HEK293 (cell line): ENCODE measurements at regions not wholly inside any gene's neighbourhood (a gene's known extent, or its start where the extent isn't known, plus 50 kb on each side); places are given as distances from the start of the nearest gene placed in this dataset.

Source experiments
- CTCF ChIA-PET: fragments of 350-600 bp; formaldehyde crosslinking; extraction: SDS; loops from one replicate; lab custom pipeline; 2021; ENCODE audit warnings: antibody characterized with exemption; lab: Yijun Ruan, JAX
- POLR2A ChIA-PET: fragments of 300-600 bp; formaldehyde crosslinking; extraction: SDS; loops from one replicate; lab custom pipeline; 2020; ENCODE audit warnings: antibody characterized with exemption, inconsistent platforms; lab: Yijun Ruan, JAX
- H3K27ac ChIP-seq: fragments of 200-500 bp; sonication (Bioruptor generic); 2 replicates; pipeline ENCODE4 v1.5.1; 2014; ENCODE audit warnings: low read depth, low read length, control low read depth, inconsistent platforms; ENCODE audit errors: extremely low read depth
- H3K36me3 ChIP-seq, 2 experiments: fragments of 200-500 bp in 1 of 2; sonication (Bioruptor generic) in 1 of 2; 1 replicate in 1 of 2; 2 replicates in 1 of 2; pipeline ENCODE4 v1.5.1; 2014 to 2017; ENCODE audit warnings: inconsistent platforms in 2 of 2, low read length in 2 of 2; ENCODE audit not compliant: control insufficient read depth in 2 of 2, insufficient read depth in 1 of 2
- H3K4me1 ChIP-seq: fragments of 200-500 bp; sonication (Bioruptor generic); 2 replicates; pipeline ENCODE4 v1.5.1; 2014; ENCODE audit warnings: mild to moderate bottlenecking, low read length, inconsistent platforms; ENCODE audit not compliant: control insufficient read depth, insufficient read depth
- H3K4me3 ChIP-seq: 2 replicates; pipeline ENCODE4 v1.5.1; 2011; ENCODE audit warnings: low read depth, mild to moderate bottlenecking, control low read depth, low read length, moderate library complexity
- H3K9me3 ChIP-seq: fragments of 200-500 bp; sonication (Bioruptor generic); 2 replicates; pipeline ENCODE4 v1.5.1; 2014; ENCODE audit warnings: low read depth, low read length, inconsistent platforms; ENCODE audit not compliant: control insufficient read depth, insufficient read depth
- AEBP2 ChIP-seq: fragments of 450-650 bp; formaldehyde crosslinking; IDR thresholded peaks from 2 replicates; pipeline ENCODE4 v1.5.1; 2016; ENCODE audit warnings: missing biosample characterization, missing genetic modification characterization, borderline replicate concordance
- ATF2 ChIP-seq: fragments of 450-650 bp; formaldehyde crosslinking; IDR thresholded peaks from 2 replicates; pipeline ENCODE4 v1.5.1; 2016; ENCODE audit warnings: missing biosample characterization, missing genetic modification characterization, low read depth
- BCL11B ChIP-seq: fragments of 450-650 bp; formaldehyde crosslinking; IDR thresholded peaks from 2 replicates; pipeline ENCODE4 v1.5.1; 2016; ENCODE audit warnings: low read depth, missing biosample characterization, missing genetic modification characterization
- GLIS1 ChIP-seq: fragments of 450-650 bp; formaldehyde crosslinking; IDR thresholded peaks from 2 replicates; pipeline ENCODE4 v1.5.1; 2016; ENCODE audit warnings: missing biosample characterization, missing genetic modification characterization
- OVOL3 ChIP-seq: fragments of 450-650 bp; formaldehyde crosslinking; IDR thresholded peaks from 2 replicates; pipeline ENCODE4 v1.5.1; 2016; ENCODE audit warnings: missing biosample characterization, missing genetic modification characterization
- SP3 ChIP-seq: fragments of 450-650 bp; formaldehyde crosslinking; IDR thresholded peaks from 2 replicates; pipeline ENCODE4 v1.5.1; 2016; ENCODE audit warnings: missing biosample characterization, missing genetic modification characterization
- ZBTB1 ChIP-seq: fragments of 450-650 bp; formaldehyde crosslinking; IDR thresholded peaks from 2 replicates; pipeline ENCODE4 v1.5.1; 2016; ENCODE audit warnings: missing biosample characterization, missing genetic modification characterization
- ZBTB48 ChIP-seq: fragments of 450-650 bp; formaldehyde crosslinking; IDR thresholded peaks from 2 replicates; pipeline ENCODE4 v1.5.1; 2016; ENCODE audit warnings: missing biosample characterization, missing genetic modification characterization
- ZFP69B ChIP-seq: fragments of 450-650 bp; formaldehyde crosslinking; IDR thresholded peaks from 2 replicates; pipeline ENCODE4 v1.5.1; 2016; ENCODE audit warnings: missing biosample characterization, missing genetic modification characterization
- ZNF132 ChIP-seq: fragments of 450-650 bp; formaldehyde crosslinking; IDR thresholded peaks from 2 replicates; pipeline ENCODE4 v1.5.1; 2017; ENCODE audit warnings: missing biosample characterization, missing genetic modification characterization, borderline replicate concordance
- ZNF157 ChIP-seq: fragments of 450-650 bp; formaldehyde crosslinking; IDR thresholded peaks from 2 replicates; pipeline ENCODE4 v1.5.1; 2016; ENCODE audit warnings: missing biosample characterization, missing genetic modification characterization
- ZNF16 ChIP-seq: fragments of 450-650 bp; formaldehyde crosslinking; IDR thresholded peaks from 2 replicates; pipeline ENCODE4 v1.5.1; 2016; ENCODE audit warnings: low read depth, missing biosample characterization, missing genetic modification characterization
- ZNF394 ChIP-seq: fragments of 450-650 bp; formaldehyde crosslinking; IDR thresholded peaks from 2 replicates; pipeline ENCODE4 v1.5.1; 2016; ENCODE audit warnings: missing biosample characterization, missing genetic modification characterization, mild to moderate bottlenecking, moderate library complexity, borderline replicate concordance
- ZNF514 ChIP-seq: fragments of 450-650 bp; formaldehyde crosslinking; IDR thresholded peaks from 2 replicates; pipeline ENCODE4 v1.5.1; 2016; ENCODE audit warnings: missing biosample characterization, missing genetic modification characterization
- ZNF549 ChIP-seq: fragments of 450-650 bp; IDR thresholded peaks from 2 replicates; pipeline ENCODE4 v1.5.1; 2018; ENCODE audit warnings: missing biosample characterization, missing genetic modification characterization, mild to moderate bottlenecking, inconsistent platforms, moderate library complexity
- ZNF561 ChIP-seq: fragments of 450-650 bp; IDR thresholded peaks from 2 replicates; pipeline ENCODE4 v1.5.1; 2018; ENCODE audit warnings: missing biosample characterization, missing genetic modification characterization, borderline replicate concordance
- ZNF610 ChIP-seq: fragments of 450-650 bp; formaldehyde crosslinking; IDR thresholded peaks from 2 replicates; pipeline ENCODE4 v1.5.1; 2016; ENCODE audit warnings: missing biosample characterization, missing genetic modification characterization, borderline replicate concordance
- ZNF660 ChIP-seq: fragments of 450-650 bp; IDR thresholded peaks from 2 replicates; pipeline ENCODE4 v1.5.1; 2018; ENCODE audit warnings: missing biosample characterization, mild to moderate bottlenecking, missing genetic modification characterization
- ZNF692 ChIP-seq: fragments of 450-650 bp; formaldehyde crosslinking; IDR thresholded peaks from 2 replicates; pipeline ENCODE4 v1.5.1; 2016; ENCODE audit warnings: missing biosample characterization, missing genetic modification characterization
- ZNF707 ChIP-seq: fragments of 450-650 bp; formaldehyde crosslinking; IDR thresholded peaks from 2 replicates; pipeline ENCODE4 v1.5.1; 2016; ENCODE audit warnings: missing biosample characterization, missing genetic modification characterization
- ZNF830 ChIP-seq: fragments of 450-650 bp; IDR thresholded peaks from 2 replicates; pipeline ENCODE4 v1.5.0; 2018; ENCODE audit warnings: missing biosample characterization, missing genetic modification characterization, low read depth, mild to moderate bottlenecking, moderate library complexity
- TF ChIP-seq, protein P1 (sequence below): fragments of 450-650 bp; formaldehyde crosslinking; IDR thresholded peaks from 2 replicates; pipeline ENCODE4 v1.5.1; 2016; ENCODE audit warnings: missing biosample characterization, missing genetic modification characterization
- TF ChIP-seq, protein P2 (sequence below): fragments of 450-650 bp; formaldehyde crosslinking; IDR thresholded peaks from 2 replicates; pipeline ENCODE4 v1.5.1; 2016; ENCODE audit warnings: missing biosample characterization, missing genetic modification characterization

GRCh38 chr12:91608542-91608941 lies 425.9 kb upstream of the DCN start:
- TF ChIP-seq ZNF561 (tag by site-specific recombination) (no peak), ZNF692 (tag by site-specific recombination) (no peak), ZNF660 (no peak), ZNF830 (no peak), SP3 (tag by site-specific recombination) (no peak), ATF2 (tag by site-specific recombination) (no peak), ZNF514 (tag by site-specific recombination) (no peak), GLIS1 (tag by site-specific recombination) (no peak), ZNF157 (tag by site-specific recombination) (no peak)
- TF ChIP-seq, protein P1, sequence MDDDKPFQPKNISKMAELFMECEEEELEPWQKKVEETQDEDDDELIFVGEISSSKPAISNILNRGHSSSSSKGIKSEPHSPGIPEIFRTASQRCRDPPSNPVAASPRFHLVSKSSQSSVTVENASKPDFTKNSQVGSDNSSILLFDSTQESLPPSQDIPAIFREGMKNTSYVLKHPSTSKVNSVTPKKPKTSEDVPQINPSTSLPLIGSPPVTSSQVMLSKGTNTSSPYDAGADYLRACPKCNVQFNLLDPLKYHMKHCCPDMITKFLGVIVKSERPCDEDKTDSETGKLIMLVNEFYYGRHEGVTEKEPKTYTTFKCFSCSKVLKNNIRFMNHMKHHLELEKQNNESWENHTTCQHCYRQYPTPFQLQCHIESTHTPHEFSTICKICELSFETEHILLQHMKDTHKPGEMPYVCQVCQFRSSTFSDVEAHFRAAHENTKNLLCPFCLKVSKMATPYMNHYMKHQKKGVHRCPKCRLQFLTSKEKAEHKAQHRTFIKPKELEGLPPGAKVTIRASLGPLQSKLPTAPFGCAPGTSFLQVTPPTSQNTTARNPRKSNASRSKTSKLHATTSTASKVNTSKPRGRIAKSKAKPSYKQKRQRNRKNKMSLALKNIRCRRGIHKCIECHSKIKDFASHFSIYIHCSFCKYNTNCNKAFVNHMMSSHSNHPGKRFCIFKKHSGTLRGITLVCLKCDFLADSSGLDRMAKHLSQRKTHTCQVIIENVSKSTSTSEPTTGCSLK (tag by site-specific recombination), result no peak
- Histone ChIP-seq H3K27ac (no peak overlapping the region), H3K36me3 (no peaks in the 10 kb centered on the region), H3K4me1 (no peaks in the 10 kb centered on the region), H3K4me3 (no peak overlapping the region), H3K9me3 (no peaks in the 10 kb centered on the region)
- ChIA-PET POLR2A (no interaction called here), CTCF (no interaction called here)

DNA sequence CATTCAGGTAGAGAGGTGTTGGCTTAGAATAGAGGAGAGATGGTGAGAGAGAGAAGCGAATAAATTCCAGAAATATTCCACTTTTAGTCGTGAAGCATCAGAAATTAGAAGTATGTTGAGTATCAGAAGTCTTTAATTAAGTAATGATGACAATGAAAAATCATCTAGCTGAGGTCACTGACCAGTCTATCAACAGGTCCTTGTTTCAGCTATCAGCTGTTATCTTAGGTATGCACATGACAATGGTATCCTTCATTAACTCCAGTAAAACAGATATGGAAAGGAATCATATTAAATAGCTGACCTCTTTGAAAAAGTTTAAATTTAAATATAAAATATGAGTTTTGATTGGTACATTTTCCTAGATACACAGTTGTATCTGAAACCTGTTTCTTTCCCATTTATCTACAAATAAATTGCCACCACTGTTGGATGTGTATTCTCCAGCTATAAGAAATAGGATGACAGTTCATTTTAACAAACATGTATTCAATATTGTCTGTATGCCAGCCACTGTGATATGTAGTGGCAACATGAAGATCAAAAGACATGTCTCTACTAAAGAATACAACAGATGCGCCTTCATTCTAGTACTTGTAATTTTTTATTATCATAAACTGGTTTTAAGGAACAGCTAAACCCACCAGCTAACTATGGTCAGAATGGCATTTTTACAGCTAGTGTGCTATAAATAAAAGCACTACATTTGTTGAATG lies 424.2 kb upstream of the DCN start:
- CTCF ChIA-PET, result no interaction called here
- Histone ChIP-seq H3K4me3 (no peak overlapping the region), H3K4me1 (no peaks in the 10 kb centered on the region), H3K9me3 (no peaks in the 10 kb centered on the region), H3K27ac (no peak overlapping the region), H3K36me3 (no peaks in the 10 kb centered on the region)
- POLR2A ChIA-PET, result no interaction called here
- TF ChIP-seq ZBTB48 (tag by site-specific recombination), result no peak
- no peak for TF ChIP-seq ZNF549 (tag by site-specific recombination)
- no peak for TF ChIP-seq ZNF132 (tag by site-specific recombination)
- TF ChIP-seq BCL11B (tag by site-specific recombination), result no peak
- no peak for TF ChIP-seq ZFP69B
- TF ChIP-seq, protein P2, sequence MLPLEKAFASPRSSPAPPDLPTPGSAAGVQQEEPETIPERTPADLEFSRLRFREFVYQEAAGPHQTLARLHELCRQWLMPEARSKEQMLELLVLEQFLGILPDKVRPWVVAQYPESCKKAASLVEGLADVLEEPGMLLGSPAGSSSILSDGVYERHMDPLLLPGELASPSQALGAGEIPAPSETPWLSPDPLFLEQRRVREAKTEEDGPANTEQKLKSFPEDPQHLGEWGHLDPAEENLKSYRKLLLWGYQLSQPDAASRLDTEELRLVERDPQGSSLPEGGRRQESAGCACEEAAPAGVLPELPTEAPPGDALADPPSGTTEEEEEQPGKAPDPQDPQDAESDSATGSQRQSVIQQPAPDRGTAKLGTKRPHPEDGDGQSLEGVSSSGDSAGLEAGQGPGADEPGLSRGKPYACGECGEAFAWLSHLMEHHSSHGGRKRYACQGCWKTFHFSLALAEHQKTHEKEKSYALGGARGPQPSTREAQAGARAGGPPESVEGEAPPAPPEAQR, result no peak
- no peak for TF ChIP-seq ZNF16
- TF ChIP-seq ZNF394 (tag by site-specific recombination), result no peak
- TF ChIP-seq ZBTB1 (tag by site-specific recombination), result no peak
- no peak for TF ChIP-seq ZNF707 (tag by site-specific recombination)
- no peak for TF ChIP-seq OVOL3 (tag by site-specific recombination)
- TF ChIP-seq AEBP2, result no peak
- no peak for TF ChIP-seq ZNF610 (tag by site-specific recombination)
- TF ChIP-seq, all 188 proteins: peak for 0
